Duodenal mucosa (tissue), 2 donors: ENCODE measurements at regions not wholly inside any gene's neighbourhood (a gene's known extent, or its start where the extent isn't known, plus 50 kb on each side); places are given as distances from the start of the nearest gene placed in this dataset.

Experiments used
- H3K27ac ChIP-seq: one replicate; pipeline ENCODE4 v1.7.0; 2013; ENCODE audit warnings: low read depth, low read length
- H3K27me3 ChIP-seq, 2 donors: one replicate each; pipeline ENCODE4 v1.7.0; 2013; ENCODE audit warnings: low read length in 2 of 2, control low read depth in 1 of 2; ENCODE audit not compliant: insufficient read depth in 2 of 2, control insufficient read depth in 1 of 2
- H3K36me3 ChIP-seq, 2 donors: one replicate each; pipeline ENCODE4 v1.7.0; 2013; ENCODE audit warnings: low read length in 2 of 2, control low read depth in 1 of 2; ENCODE audit not compliant: insufficient read depth in 2 of 2, control insufficient read depth in 1 of 2
- H3K4me1 ChIP-seq, 2 donors: one replicate each; pipeline ENCODE4 v1.7.0; 2013; ENCODE audit warnings: low read length in 2 of 2, control low read depth in 1 of 2; ENCODE audit not compliant: insufficient read depth in 2 of 2, control insufficient read depth in 1 of 2
- H3K4me3 ChIP-seq, 2 donors: one replicate each; pipeline ENCODE4 v1.7.0; 2013; ENCODE audit warnings: low read length in 2 of 2, low read depth in 1 of 2
- H3K9ac ChIP-seq, 2 donors: one replicate each; pipeline ENCODE4 v1.7.0; 2013; ENCODE audit warnings: low read length in 2 of 2, low read depth in 1 of 2
- H3K9me3 ChIP-seq, 2 donors: one replicate each; pipeline ENCODE4 v1.7.0; 2013; ENCODE audit warnings: low read length in 2 of 2, control low read depth in 1 of 2; ENCODE audit not compliant: control insufficient read depth in 1 of 2

DNA sequence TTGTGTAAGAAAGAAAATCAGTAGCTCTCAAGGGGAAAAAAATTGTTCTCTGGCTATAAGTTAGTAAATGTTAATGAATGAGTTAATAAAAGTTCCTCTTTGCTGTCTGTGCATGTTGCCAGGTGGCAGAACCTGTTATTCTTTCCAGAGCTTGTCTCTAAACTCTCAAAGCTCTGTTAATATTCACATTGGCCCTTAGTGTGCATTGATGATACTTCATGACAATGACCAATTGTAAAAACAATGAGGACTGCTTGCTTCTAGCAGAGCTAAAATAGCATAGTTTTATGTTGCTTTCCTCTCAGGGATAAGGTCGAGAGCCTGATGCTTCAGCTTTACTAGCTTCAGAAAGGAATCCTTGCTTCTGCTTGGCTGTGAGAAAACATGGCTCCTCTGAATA lies 91.5 kb downstream of the RAD51AP2 start:
- no peaks in the 10 kb centered on the region for H3K27me3 ChIP-seq
- H3K9ac ChIP-seq = no peak overlapping the region
- no peak overlapping the region for H3K27ac ChIP-seq
- H3K4me1 ChIP-seq = no peaks in the 10 kb centered on the region
- H3K36me3 ChIP-seq = no peaks in the 10 kb centered on the region
- no peaks in the 10 kb centered on the region for H3K9me3 ChIP-seq
- H3K4me3 ChIP-seq = no peak overlapping the region

DNA sequence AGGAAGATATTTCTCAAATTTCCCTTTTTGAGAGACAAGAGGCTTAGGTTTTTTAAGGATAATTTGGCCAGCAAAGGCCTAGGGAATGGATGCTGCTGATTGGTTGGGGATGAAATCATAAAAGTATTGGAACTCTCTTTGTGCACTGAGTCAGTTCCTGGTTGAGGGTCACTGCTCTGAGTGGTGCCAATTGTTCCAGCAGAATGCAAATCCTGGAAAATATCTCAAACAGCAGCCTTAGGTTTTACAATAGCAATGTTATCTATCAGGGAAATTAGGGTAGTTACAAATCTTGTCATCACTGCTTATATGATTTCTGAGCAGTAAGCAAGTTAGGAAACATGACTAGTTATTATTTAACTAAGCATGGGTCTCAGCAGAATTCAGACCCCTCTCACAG lies 96.2 kb downstream of the RAD51AP2 start:
- H3K9ac ChIP-seq = no peak overlapping the region
- no peaks in the 10 kb centered on the region for H3K27me3 ChIP-seq
- no peak overlapping the region for H3K4me3 ChIP-seq
- no peak overlapping the region for H3K27ac ChIP-seq
- no peaks in the 10 kb centered on the region for H3K4me1 ChIP-seq
- no peaks in the 10 kb centered on the region for H3K9me3 ChIP-seq
- H3K36me3 ChIP-seq = no peaks in the 10 kb centered on the region

DNA sequence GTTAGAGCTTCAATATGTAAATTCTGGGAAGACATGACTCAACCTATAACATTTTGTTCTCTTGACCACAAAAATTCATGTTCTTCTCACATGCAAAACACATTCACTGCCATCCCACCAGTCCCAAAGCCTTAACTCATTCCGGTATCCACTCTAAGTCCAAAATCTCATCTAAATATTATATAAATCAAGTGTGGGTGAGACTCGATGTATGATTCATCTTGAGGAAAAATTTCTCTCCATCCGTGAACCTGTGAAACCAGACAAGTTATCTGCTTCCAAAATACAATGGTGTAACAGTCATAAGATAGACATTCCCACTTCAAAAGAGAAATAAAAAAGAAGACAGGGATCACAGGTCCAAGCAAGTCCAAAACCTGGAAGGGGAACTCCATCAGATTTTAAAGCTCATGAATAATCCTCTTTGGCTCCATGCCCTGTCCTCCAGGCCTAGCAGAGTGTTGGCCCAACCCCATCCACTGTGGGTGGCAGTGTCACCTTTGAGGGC lies 101.3 kb downstream of the RAD51AP2 start:
- no peak overlapping the region for H3K4me3 ChIP-seq
- H3K27me3 ChIP-seq = no peaks in the 10 kb centered on the region
- H3K4me1 ChIP-seq = no peaks in the 10 kb centered on the region
- H3K9ac ChIP-seq = no peak overlapping the region
- no peaks in the 10 kb centered on the region for H3K9me3 ChIP-seq
- no peak overlapping the region for H3K27ac ChIP-seq
- no peaks in the 10 kb centered on the region for H3K36me3 ChIP-seq

DNA sequence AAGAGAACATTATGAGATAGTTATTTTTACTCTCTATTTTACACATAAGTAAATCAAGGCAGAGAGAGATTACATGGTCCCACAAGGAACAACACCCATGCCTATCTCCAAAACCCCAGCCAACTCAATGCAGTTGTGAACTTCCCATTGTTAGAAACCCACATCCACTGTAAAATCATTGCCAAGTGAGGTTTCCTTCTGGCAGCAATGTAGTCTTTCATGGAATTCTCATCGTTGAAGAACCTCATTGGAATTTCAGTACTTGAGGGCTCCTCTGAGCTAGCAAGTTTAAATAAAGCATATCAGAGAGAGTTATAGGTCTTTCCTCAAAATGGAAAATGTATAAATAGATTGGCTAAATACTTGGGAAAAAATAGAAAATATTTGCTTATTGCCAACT lies 105.2 kb downstream of the RAD51AP2 start:
- no peaks in the 10 kb centered on the region for H3K9me3 ChIP-seq
- H3K36me3 ChIP-seq = no peaks in the 10 kb centered on the region
- no peak overlapping the region for H3K4me3 ChIP-seq
- H3K27me3 ChIP-seq = no peaks in the 10 kb centered on the region
- no peaks in the 10 kb centered on the region for H3K4me1 ChIP-seq
- H3K9ac ChIP-seq = no peak overlapping the region
- no peak overlapping the region for H3K27ac ChIP-seq

DNA sequence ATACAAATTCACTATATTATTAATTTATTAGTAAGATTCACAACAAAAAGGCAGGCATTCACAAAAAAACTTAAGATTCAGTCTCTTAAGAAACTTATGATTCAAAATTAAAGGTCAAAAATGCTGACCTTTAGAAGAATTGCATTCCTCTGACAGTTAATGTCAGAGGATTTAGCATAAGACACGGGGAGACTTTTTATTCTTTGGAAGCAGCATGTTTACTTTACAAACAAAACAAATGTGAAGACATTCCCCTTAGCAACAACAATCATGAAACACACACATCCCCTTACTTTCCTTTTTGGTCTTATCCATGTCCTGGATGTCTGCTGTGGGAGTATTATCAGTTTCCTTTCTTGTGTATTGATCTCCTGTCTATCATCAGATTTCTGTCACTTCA lies 117.1 kb downstream of the RAD51AP2 start:
- Histone ChIP-seq H3K36me3 (no peaks in the 10 kb centered on the region), H3K4me1 (no peaks in the 10 kb centered on the region), H3K4me3 (no peak overlapping the region), H3K9ac (no peak overlapping the region), H3K27ac (no peak overlapping the region), H3K27me3 (no peaks in the 10 kb centered on the region), H3K9me3 (no peaks in the 10 kb centered on the region)

DNA sequence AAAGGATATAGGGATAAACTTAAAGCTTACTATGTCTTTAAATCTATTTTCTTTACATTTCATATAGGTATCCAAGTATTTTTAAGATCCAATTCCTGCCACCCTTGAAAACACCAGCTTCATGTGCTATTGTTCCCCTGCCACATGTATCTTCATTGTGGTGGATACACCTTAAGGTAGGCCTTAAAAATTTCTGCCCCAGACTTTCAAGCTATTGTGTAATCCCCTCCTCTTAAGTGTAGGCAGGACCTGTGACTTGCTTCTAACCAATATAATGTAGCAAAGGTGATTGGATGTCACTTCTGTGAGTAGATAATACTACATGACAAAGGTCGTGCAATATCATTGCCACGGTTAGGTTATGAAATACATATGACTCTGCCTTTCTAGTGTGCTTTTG lies 119.5 kb downstream of the RAD51AP2 start:
- H3K4me3 ChIP-seq = no peak overlapping the region
- H3K9me3 ChIP-seq = no peaks in the 10 kb centered on the region
- H3K27ac ChIP-seq = no peak overlapping the region

DNA sequence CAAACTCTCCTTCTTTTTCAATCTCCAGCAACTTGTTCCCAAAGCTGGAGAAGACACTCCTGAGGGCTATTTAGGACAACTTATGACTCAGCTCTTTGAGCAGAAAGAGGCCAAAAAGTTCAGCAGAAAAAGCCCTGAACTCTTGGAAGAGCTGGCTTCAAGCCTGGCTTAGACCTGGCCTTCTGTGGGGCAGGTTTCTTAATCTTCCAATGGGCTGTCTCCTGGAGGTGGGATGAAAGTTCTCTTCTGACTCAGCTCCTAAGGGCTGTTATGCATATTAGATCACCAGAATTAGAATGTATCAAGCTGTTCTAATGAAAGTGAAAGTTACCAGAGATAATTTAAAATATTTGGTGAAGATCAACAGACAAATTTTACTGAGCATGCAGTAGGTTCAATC lies 129.4 kb downstream of the RAD51AP2 start:
- Histone ChIP-seq H3K27me3 (no peaks in the 10 kb centered on the region), H3K9me3 (no peaks in the 10 kb centered on the region), H3K4me1 (no peaks in the 10 kb centered on the region), H3K9ac (no peak overlapping the region), H3K27ac (no peak overlapping the region), H3K36me3 (no peaks in the 10 kb centered on the region), H3K4me3 (no peak overlapping the region)

More for the DNA sequence above, 119.5 kb downstream of the RAD51AP2 start:
- H3K4me1 ChIP-seq = no peaks in the 10 kb centered on the region
- H3K36me3 ChIP-seq = no peaks in the 10 kb centered on the region
- H3K9ac ChIP-seq = no peak overlapping the region
- no peaks in the 10 kb centered on the region for H3K27me3 ChIP-seq

DNA sequence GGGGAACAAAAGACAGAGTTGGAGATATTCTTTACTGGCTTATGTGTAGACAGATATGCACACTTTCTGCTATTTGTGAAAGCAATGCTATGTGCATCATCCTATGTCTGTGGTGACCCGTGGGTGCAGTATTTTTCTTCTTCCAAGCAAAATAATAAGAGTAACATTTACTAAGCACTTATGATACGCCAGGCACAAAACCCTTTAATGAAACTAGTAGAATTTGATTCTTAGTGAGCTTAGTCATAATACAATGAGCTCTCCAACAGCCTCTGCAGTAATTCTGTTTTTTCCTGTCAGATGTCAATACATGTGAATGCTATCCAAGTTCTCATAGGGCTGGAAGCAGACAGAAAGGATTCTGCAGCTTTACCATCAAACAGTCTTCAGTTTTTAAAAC lies 130.6 kb downstream of the RAD51AP2 start:
- H3K9ac ChIP-seq = no peak overlapping the region
- H3K9me3 ChIP-seq = no peaks in the 10 kb centered on the region
- no peaks in the 10 kb centered on the region for H3K27me3 ChIP-seq
- H3K4me1 ChIP-seq = no peaks in the 10 kb centered on the region
- no peak overlapping the region for H3K4me3 ChIP-seq
- no peak overlapping the region for H3K27ac ChIP-seq
- H3K36me3 ChIP-seq = no peaks in the 10 kb centered on the region

DNA sequence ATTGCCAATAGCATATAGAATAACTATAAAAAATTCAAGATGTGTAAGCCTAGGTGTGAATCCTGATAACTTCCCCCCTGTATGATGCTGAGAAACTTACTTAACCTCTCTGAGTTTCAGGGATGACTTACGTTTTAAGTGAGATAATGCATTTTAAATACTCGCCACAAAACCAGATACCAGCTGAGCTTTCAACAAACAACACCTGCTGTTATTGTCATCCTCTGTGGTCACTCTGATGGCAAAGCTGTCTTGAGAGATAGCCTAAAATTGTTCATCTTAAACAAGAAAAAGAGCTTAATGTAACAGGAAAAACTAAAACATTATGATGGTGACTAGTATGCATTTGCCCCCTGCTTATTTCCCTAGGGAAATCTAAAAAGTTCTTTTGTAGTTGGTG lies 131.5 kb downstream of the RAD51AP2 start:
- Histone ChIP-seq H3K27ac (no peak overlapping the region), H3K4me3 (no peak overlapping the region), H3K9me3 (no peaks in the 10 kb centered on the region), H3K4me1 (no peaks in the 10 kb centered on the region), H3K27me3 (no peaks in the 10 kb centered on the region), H3K36me3 (no peaks in the 10 kb centered on the region), H3K9ac (no peak overlapping the region)

DNA sequence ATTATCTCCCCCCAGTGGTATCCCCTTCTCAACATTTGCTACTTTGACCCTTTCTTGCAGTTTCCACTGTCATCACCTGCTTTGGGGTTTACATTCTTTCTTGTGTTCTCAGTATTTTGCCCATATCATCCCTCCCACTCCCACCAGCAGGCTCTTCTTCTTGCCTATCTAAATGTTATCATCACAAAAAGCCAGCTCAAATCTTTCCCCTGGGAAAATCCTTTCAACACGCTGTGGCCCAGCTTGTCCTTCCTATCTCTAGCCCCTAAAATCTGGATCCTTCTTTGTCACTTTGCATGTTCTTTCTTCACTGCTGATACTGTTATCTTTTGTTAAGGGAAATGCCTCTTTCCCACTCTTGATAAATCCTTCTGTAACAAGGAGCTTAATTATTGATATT lies 138.2 kb downstream of the RAD51AP2 start:
- Histone ChIP-seq H3K9me3 (no peaks in the 10 kb centered on the region), H3K27ac (no peak overlapping the region), H3K4me3 (no peak overlapping the region), H3K36me3 (no peaks in the 10 kb centered on the region), H3K27me3 (no peaks in the 10 kb centered on the region), H3K4me1 (no peaks in the 10 kb centered on the region), H3K9ac (no peak overlapping the region)

DNA sequence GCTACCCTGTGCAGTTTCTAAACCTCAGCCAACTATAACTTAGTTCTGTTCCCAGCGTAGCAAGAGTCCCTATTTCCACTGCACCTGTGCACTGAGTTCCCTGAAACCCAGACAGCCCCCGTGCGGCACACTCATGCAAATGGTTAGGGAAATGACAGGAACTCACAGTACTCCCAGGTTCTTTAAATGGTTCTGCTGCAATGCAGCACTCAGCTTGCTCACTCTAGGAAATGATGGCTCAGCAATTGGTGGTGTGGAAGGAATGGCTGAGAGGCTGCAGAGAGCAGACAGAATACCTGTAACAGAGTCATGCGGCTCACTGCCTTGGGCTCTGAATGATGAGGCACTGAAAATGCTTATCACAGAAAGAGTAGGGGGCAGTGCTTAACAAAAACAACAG lies 143.0 kb downstream of the RAD51AP2 start:
- no peak overlapping the region for H3K27ac ChIP-seq
- no peaks in the 10 kb centered on the region for H3K36me3 ChIP-seq
- H3K9me3 ChIP-seq = no peaks in the 10 kb centered on the region
- H3K4me3 ChIP-seq = no peak overlapping the region
- no peak overlapping the region for H3K9ac ChIP-seq
- H3K27me3 ChIP-seq = no peaks in the 10 kb centered on the region
- no peaks in the 10 kb centered on the region for H3K4me1 ChIP-seq
